ENCODE measurements at regions not wholly inside any gene's neighbourhood (a gene's known extent, or its start where the extent isn't known, plus 50 kb on each side); places are given as distances from the start of the nearest gene placed in this dataset.
"Not testable (repeated sequence)": the region's sequence is repeated elsewhere in the genome, so short reads cannot be mapped to it uniquely, and the experiment has no call there.

DNA sequence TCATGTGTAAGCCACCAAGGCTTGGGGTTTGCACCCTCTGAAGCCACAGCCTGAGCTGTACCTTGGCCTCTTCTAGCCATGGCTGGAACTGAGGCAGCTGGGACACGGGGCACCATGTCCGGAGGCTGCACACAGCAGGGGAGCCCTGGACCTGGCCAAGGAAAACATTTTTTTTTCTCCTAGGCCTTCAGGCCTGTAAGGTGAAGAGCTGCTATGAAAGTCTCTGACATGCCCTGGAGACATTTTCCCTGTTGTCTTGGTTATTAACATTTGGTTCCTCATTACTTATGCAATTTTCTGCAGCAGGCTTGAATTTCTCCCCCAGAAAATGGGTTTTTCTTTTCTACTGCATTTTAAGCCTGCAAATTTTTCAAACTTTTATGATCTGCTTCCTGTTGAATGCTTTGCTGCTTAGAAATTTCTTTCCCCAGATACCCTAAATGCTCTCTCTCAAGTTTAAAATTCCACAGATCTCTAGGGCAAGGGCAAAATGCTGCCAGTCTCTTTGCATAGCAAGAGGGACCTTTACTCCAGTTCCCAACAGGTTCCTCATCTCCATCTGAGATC, 295.8 kb downstream of the LTN1 start:
- DNase-seq = no peak

GRCh38 chr21:28693476-28693875, 299.2 kb downstream of the LTN1 start:
- DNase-seq = no peak

DNA sequence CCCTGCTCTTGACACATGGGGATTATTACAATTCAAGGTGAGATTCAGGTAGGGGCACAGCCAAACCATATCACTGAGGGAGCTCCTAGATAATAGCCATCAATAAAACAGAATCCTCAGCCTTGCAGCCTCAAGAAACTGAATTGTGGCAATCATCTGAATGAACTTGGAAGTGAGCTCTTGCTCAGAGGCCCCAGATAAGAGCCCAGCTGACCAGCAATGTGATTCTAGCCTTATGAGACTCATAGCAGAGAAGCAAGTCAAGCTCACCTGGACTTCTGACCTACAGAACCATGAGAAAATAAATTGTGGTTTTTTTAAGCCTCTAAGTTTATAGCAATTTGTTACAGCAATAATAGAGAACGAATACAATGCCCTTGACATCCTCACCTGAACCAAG, 302.5 kb downstream of the LTN1 start:
- no peak for DNase-seq

GRCh38 chr21:28688381-28688780, 304.3 kb downstream of the LTN1 start:
- DNase-seq = no peak

GRCh38 chr21:28687586-28687985, 305.1 kb downstream of the LTN1 start:
- DNase-seq = no peak

DNA sequence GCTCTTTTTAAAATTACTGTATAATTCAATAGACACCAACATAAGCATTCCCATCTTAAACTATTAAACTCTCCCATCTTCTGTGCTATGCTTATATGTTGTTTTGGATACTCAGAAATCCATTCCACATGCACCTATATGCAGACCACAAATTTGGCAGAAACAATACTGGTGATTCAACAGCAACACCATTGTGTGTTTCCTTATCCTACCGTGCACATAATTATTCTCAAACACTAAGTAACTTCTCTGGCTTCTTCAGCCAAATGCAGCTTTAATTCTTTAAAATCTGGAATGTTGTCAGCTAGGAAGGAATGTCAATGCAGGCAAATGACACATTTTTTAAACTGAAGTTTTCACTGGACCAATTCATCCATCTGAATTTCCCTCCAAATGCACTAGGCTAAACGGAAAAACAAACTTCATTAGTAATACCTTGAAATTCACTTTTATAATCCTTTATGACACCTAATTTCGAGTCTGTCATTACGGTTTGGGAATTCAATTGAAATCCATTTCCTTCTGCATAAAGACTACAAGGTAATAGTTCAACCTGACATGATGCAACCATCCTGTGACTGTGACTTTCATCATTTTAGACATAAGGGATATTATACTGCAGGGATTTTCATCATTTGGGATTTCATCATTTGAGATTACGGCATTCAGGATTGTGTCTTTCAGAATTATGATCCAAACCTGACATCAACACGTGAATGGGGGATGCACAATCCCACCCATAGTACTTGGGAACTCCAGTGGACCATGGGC, 308.5 kb downstream of the LTN1 start:
- no peak for DNase-seq

DNA sequence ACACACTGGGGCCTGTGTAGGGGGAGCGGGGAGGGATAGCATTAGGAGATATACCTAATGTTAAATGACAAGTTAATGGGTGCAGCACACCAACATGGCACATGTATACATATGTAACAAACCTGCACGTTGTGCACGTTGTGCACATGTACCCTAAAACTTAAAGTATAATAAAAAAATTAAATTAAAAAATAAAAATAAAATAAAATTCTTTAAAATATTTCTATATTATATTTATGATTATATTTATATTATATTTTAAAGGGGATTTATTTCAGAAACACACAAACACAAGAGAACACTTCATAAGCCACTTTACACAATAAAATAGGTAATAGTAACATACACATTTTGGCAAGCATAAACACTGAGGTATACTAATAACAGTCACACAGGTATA, 309.8 kb downstream of the LTN1 start:
- not testable (repeated sequence) for DNase-seq

- not testable (repeated sequence) for DNase-seq
Measured at GRCh38 chr21:28677096-28677495, 315.6 kb downstream of the LTN1 start.

DNA sequence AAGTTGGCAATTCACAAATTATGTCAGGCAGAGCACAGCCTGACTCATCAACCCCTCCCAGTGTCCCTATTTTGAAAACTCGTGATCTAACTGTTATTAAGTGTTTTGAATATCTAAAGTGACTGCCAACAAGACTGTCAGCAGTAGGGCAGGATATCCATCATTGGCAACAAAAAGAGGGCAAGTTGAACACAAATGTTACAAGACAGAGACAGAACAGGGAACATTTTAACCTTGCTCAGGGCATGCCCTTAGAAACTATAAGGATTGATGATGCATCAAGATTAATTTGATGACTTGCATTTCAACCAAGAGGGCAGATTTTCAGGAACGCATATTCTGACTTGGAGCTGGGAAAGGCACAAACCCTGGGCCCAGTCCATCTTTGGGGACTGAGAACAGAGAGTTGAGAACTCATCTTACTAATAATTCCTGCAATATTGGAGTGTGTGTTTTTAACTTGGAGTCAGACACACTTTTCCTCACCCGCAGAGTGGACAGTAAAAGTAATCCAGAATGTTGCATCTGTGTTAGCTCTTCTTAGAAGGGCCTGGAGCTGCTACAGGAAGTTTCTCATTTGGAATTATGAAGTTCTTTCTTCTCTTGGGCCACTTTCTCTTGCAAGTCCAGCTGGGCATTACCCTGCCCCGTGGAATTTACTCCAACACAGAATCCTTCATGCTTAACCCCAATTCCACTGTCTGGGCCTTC, 317.2 kb downstream of the LTN1 start:
- no peak for DNase-seq

- DNase-seq = no peak
Measured at GRCh38 chr21:28674763-28675162, 317.9 kb downstream of the LTN1 start.

- no peak for DNase-seq
Measured at GRCh38 chr21:28671549-28672195, 321.0 kb downstream of the LTN1 start.

DNA sequence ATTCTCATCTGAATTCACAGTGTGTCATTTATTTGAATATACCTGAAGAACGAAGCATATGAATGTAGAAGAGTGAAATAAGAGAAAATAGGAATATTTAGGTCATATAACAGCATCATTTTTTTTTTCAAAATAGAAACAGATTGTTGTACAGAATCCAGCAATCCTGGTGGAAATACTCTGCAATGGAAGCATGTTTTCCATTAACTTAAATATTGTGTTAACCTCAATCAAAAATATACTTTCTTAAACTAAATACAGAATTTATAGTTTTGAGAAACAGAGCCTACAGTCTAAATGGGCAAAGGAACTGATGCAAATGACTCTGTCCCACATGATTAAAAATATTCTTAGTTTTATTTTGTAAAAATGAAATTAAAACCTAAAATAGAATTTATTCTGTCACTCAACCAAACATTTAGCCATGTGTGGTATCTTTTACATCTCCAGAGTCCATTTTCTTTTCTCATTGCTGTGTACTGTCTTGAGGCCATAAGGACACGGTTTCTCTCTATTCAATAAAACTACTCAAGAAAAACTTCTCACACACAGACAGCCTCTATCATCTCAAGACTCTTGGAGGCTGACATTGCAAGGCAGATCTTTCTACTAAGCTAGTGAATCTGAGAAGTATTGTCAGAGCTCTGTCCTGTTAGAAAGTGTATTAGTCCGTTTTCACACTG, 322.6 kb downstream of the LTN1 start:
- no peak for DNase-seq

DNA sequence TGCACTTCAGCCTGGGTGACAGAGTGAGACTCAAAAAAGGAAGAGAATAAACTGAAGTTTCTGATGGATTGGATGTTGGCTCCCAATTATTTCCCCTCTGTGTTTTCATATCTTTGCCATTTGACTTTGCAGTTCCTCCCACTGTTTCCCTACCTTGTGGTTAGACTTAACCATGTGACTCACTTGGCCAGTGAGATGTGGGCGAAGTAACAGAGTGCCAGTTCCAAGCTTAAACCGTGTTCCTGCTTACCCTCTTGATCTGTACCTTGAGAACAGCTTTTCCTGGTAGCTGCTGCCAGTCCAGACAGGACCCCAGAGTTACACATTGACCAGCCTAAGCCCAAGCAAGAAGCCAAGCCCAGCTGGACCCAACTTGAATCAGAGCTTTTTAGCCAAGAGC, 323.4 kb downstream of the LTN1 start:
- DNase-seq = no peak

GRCh38 chr21:28663754-28664153, 328.9 kb downstream of the LTN1 start:
- no peak for DNase-seq

GRCh38 chr21:28663111-28663693, 329.5 kb downstream of the LTN1 start:
- DNase-seq = no peak

- no peak for DNase-seq
Measured at GRCh38 chr21:28657566-28657965, 335.1 kb downstream of the LTN1 start.

GRCh38 chr21:28655471-28655870, 337.2 kb downstream of the LTN1 start:
- no peak for DNase-seq

DNA sequence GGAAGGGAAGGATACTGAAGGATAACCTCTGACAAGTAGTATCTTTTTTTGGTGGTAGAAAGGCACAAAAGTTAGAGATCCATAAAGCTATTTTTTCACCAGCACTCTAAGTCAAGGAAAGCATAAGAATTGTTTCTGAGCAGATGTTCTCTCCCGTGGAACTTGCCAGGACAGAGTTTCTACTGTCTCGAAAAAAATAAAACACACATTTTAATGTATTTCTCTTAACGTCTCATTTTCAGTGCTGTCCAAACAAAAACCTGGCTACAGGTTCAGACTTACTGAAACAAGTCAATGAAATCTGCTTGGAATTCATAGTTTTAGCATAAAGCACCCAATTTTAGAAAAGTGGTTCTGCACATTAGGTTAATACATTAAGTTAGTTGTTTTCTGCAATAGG, 338.3 kb downstream of the LTN1 start:
- DNase-seq = no peak

DNA sequence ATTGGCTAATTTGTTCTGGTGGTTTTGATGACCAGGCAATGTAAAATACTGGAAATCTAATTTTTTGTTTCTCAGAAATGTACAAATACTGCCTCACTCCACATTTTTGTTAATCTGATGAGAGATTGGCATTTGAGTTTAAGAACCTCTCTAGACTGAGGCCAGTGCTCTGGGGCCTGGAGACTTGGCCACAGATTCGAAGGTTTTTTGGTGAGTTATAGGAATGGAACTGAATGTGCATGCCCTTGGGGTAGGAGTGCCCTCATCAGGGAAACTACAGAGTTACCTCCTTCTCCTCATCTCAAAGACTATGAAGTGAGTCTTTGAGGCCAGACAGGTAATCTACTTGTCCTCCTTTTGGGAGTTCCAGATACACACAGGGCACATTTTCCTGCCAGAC, 347.9 kb downstream of the LTN1 start:
- no peak for DNase-seq

- no peak for DNase-seq
Measured at GRCh38 chr21:28642891-28643290, 349.8 kb downstream of the LTN1 start.

DNA sequence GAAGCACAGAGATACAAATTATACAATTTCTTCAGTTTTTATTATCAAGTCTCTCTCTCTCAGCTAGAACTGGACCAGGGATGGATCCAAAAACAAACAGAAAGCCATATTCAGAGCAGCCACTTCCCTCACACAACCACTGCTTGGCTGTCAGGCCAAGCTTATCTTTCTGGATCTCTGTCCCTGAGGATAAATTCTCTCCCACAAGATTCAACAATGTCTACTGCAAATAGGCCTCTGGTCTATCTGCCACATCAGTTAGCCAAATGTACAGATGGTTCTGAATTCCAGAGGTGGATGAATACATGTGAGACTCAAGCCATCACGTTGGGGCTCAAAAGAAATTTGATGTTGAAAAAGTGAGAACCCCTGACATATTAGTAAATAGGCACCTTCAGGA, 350.9 kb downstream of the LTN1 start:
- no peak for DNase-seq

DNA sequence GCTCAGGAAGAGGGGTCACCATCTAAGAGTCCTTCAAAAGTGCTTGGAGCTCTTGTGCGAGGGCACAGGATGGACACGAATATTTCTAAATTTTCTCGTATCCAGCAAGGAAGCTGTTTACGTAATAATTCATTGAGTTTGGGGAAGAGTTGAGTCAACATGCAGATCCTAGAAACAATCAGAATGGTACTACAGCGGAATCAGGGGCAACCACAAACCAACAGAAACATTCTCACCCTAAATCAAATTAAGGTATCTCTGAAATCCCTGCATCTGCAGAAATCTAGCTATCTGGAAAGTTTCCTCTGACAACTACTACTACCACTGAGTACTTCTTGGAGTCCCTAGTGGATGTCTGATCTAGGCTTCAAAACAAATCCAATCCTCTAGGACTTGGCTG, 352.4 kb downstream of the LTN1 start:
- no peak for DNase-seq

DNA sequence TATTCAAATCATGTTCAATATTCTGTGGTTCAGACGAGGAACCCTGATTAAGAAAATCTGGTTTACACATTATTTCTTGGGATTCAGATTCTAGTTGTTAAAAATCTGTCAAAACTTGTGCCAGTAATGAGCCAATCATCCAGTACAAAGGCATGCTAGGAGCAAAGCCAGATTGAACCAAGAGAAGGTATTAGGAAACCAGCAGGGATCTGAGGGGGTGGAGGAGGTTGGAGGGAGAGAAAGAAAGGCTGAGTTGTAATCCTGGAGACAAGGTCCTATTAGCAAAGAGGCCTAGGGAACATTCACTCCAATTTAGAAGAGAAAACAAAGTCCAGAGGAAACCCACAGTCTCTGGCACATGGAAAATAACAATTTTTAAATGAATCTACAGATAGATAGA, 352.9 kb downstream of the LTN1 start:
- DNase-seq = no peak

All from GF-D8 (cell line).